MCF 10A (cell line): ENCODE measurements at regions not wholly inside any gene's neighbourhood (a gene's known extent, or its start where the extent isn't known, plus 50 kb on each side); places are given as distances from the start of the nearest gene placed in this dataset.

Source experiments
- BruUV-seq: library from RNA; stranded (reverse); fragments of 400-500 nt; replicated peaks from 2 replicates; lab custom pipeline; 2021; lab: Mats Ljungman, UMichigan
- CTCF ChIA-PET: fragments of 300-600 bp; sonication (Branson Sonifier 250); formaldehyde crosslinking; extraction: SDS; loops from one replicate; lab custom pipeline; 2021; ENCODE audit warnings: antibody characterized with exemption, inconsistent platforms; lab: Yijun Ruan, JAX
- POLR2A ChIA-PET: fragments of 300-600, 350-650 bp; sonication (Branson Sonifier 250); formaldehyde crosslinking; extraction: SDS; loops from one replicate; lab custom pipeline; 2020; ENCODE audit warnings: antibody characterized with exemption, inconsistent platforms; lab: Yijun Ruan, JAX
- DNase-seq: peaks from one replicate; pipeline ENCODE4 v3.0.0-alpha.2; 2018; ENCODE audit not compliant: unreplicated experiment
- H3K27ac Mint-ChIP-seq: one replicate; pipeline ENCODE4 v1.8.0; 2022; ENCODE audit warnings: mild to moderate bottlenecking, low read depth, mixed read lengths; ENCODE audit not compliant: unreplicated experiment
- H3K27me3 Mint-ChIP-seq: one replicate; pipeline ENCODE4 v1.8.0; 2022; ENCODE audit warnings: mixed read lengths; ENCODE audit not compliant: insufficient read depth, unreplicated experiment
- H3K36me3 Mint-ChIP-seq: one replicate; pipeline ENCODE4 v1.8.0; 2022; ENCODE audit warnings: mild to moderate bottlenecking, moderate library complexity, mixed read lengths; ENCODE audit not compliant: insufficient read depth, unreplicated experiment
- H3K4me1 Mint-ChIP-seq: one replicate; pipeline ENCODE4 v1.8.0; 2022; ENCODE audit warnings: mixed read lengths; ENCODE audit not compliant: insufficient read depth, unreplicated experiment
- H3K4me3 Mint-ChIP-seq: one replicate; pipeline ENCODE4 v1.8.0; 2022; ENCODE audit warnings: mild to moderate bottlenecking, moderate library complexity, mixed read lengths; ENCODE audit not compliant: unreplicated experiment
- H3K9me3 Mint-ChIP-seq: one replicate; pipeline ENCODE4 v1.8.0; 2022; ENCODE audit warnings: mixed read lengths; ENCODE audit not compliant: unreplicated experiment
- intact Hi-C: fragments of 100-400 bp; cut with micrococcal nuclease; formaldehyde crosslinking; loops from 2 replicates; pipeline ENCODE4 v1.14.1; 2022
- TF ChIP-seq, protein P1 (sequence below): fragments of 200-600 bp; IDR thresholded peaks from one replicate; pipeline ENCODE4 v1.8.0; 2022; ENCODE audit warnings: antibody characterized with exemption, mild to moderate bottlenecking; ENCODE audit not compliant: unreplicated experiment

DNA sequence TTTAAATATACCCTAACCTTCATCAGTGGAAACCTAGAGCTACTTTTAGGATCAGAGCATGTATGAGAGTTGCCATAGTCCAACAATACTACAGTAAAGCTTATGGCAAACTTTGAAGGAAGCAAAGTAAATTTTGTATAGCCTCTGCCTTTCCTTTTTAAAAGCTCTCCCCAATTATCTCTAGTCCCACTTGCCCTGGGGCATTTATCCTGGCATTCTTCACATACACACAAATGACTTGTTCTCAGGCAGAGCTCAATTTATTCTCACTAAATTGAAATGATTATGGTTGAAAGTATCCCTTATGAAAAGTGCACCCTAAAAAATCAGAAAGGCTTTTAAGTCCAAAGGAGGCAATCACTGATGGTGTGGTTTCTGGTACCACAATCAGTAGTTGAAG, 94.1 kb upstream of the UFM1 start:
- TF ChIP-seq, protein P1, sequence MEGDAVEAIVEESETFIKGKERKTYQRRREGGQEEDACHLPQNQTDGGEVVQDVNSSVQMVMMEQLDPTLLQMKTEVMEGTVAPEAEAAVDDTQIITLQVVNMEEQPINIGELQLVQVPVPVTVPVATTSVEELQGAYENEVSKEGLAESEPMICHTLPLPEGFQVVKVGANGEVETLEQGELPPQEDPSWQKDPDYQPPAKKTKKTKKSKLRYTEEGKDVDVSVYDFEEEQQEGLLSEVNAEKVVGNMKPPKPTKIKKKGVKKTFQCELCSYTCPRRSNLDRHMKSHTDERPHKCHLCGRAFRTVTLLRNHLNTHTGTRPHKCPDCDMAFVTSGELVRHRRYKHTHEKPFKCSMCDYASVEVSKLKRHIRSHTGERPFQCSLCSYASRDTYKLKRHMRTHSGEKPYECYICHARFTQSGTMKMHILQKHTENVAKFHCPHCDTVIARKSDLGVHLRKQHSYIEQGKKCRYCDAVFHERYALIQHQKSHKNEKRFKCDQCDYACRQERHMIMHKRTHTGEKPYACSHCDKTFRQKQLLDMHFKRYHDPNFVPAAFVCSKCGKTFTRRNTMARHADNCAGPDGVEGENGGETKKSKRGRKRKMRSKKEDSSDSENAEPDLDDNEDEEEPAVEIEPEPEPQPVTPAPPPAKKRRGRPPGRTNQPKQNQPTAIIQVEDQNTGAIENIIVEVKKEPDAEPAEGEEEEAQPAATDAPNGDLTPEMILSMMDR = no peak
- POLR2A ChIA-PET = no interaction called here
- Mint-ChIP-seq H3K9me3 (no peaks in the 10 kb centered on the region), H3K4me1 (no peaks in the 10 kb centered on the region), H3K27me3 (no peaks in the 10 kb centered on the region), H3K36me3 (no peaks in the 10 kb centered on the region), H3K4me3 (no peak overlapping the region), H3K27ac (no peak overlapping the region)
- BruUV-seq = no TSS peak
- DNase-seq = no peak
- CTCF ChIA-PET = no interaction called here
- intact Hi-C loops = no loop called here

DNA sequence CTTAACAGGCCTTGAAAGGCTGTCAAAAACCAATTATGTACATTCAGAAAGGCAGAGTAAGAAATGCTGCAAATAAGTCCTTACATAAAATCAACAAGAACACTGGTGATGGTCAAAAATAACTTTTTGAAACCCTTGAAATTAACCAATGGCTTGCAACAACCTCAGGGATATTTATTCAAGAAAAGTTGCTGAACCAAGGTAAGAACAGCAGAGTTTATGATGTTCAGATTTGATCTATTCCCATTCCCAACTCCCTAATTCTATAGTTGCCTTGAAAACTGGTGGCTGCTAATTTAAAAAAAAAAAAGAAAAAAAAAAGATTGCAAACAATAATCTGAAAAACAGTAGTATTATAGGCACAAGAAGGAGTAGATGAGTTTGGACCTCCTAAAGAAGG, 109.8 kb upstream of the UFM1 start:
- intact Hi-C loops = no loop called here
- POLR2A ChIA-PET = no interaction called here
- H3K27ac Mint-ChIP-seq = no peak overlapping the region
- H3K4me3 Mint-ChIP-seq = no peak overlapping the region
- BruUV-seq = no TSS peak
- TF ChIP-seq, protein P1 = no peak
- H3K9me3 Mint-ChIP-seq = no peaks in the 10 kb centered on the region
- H3K27me3 Mint-ChIP-seq = no peaks in the 10 kb centered on the region
- CTCF ChIA-PET = interaction anchor here (0.6 kb wide), 1 partner anchor 17 kb away, joined by 3 read pairs; no protein-coding TSS in a partner anchor
- DNase-seq = no peak
- no peaks in the 10 kb centered on the region for H3K4me1 Mint-ChIP-seq
- no peaks in the 10 kb centered on the region for H3K36me3 Mint-ChIP-seq

DNA sequence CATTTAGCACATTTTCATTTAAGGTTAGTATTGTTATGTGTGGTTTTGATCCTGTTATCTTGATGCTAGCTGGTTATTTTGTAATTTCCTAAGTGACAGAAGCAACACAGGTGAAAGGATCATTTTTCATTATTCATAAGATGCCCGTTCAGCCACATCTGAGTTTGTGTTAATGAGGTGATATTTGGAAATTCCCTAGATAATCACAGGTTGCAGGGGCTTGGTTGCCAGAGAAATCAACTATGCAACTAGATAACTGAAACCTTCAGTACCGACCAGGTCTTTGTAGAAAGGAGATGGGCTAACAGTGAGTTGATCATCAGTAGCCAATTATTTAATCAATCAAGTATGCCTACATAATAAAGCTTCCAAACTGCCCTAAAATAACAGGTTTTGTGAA, 121.3 kb upstream of the UFM1 start:
- POLR2A ChIA-PET = no interaction called here
- no TSS peak for BruUV-seq
- Mint-ChIP-seq H3K9me3 (peaks cover 11% of the 10 kb centered on the region), H3K4me3 (no peak overlapping the region), H3K27ac (no peak overlapping the region), H3K4me1 (no peaks in the 10 kb centered on the region), H3K27me3 (no peaks in the 10 kb centered on the region), H3K36me3 (no peaks in the 10 kb centered on the region)
- intact Hi-C loops = no loop called here
- TF ChIP-seq, protein P1 = no peak
- CTCF ChIA-PET = no interaction called here
- no peak for DNase-seq

DNA sequence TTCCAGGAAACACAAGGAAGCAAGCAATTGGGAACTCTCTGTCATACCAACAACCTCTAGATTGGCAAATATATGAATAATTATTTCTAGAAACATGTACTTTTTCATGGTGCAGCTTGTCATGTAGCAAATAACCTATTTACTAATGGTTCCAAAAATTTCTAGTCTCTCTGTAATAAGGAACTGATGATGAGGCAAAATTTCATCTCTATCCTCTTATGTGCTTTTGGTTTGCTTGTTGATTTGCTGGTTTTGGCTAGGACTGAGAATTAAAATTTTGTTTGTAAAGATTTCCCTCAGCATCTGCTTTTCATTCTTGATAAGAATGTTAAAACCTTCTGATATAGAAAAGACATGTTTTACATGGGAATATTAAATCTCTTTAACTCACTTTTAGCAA, 123.2 kb upstream of the UFM1 start:
- ChIA-PET CTCF (no interaction called here), POLR2A (no interaction called here)
- H3K4me1 Mint-ChIP-seq = no peaks in the 10 kb centered on the region
- TF ChIP-seq, protein P1 = no peak
- H3K27ac Mint-ChIP-seq = no peak overlapping the region
- no peak overlapping the region for H3K4me3 Mint-ChIP-seq
- no TSS peak for BruUV-seq
- H3K9me3 Mint-ChIP-seq = no peaks in the 10 kb centered on the region
- intact Hi-C loops = no loop called here
- H3K27me3 Mint-ChIP-seq = no peaks in the 10 kb centered on the region
- H3K36me3 Mint-ChIP-seq = peaks cover 6% of the 10 kb centered on the region
- DNase-seq = no peak
